ENCODE measurements at regions not wholly inside any gene's neighbourhood (a gene's known extent, or its start where the extent isn't known, plus 50 kb on each side); places are given as distances from the start of the nearest gene placed in this dataset.

DNA sequence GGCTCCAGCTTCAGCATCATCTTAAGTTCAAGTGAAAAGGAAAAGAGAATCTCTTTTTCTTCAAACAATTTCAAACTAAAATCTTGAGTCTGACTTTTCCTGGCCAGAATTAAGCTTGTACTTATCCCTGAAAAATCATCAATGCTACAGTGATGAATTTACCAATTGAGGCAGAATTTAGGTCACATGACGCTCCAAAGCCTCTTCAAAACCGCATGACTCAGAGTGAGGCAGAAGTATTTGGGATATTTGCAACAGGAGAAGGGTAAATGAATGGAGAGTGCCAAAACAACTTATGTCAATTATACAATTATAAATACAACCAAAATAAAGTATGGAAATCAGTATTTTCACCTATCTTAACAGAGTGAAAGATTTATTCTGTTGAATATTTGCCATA is 515.5 kb downstream of the COL12A1 start:
- DNase-seq, result no peak

DNA sequence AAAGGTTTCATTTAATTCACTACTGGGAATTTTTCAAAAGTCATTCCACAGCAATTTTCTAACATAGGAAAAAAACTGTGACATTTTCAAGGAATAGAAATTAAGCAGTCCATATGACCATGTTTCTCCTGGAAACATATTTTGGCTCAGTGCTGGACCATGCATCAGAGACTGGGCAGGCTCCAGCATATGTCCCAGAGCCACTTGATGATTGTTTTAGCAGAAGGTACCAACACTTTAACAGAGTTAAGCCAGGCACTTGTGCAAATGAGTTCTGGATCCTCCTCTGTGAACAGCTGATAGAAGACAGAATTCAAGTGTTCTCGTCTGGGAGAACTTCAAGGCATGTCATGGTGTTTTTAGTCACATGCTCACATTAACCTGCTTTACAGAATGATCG is 516.3 kb downstream of the COL12A1 start:
- DNase-seq, result no peak

DNA sequence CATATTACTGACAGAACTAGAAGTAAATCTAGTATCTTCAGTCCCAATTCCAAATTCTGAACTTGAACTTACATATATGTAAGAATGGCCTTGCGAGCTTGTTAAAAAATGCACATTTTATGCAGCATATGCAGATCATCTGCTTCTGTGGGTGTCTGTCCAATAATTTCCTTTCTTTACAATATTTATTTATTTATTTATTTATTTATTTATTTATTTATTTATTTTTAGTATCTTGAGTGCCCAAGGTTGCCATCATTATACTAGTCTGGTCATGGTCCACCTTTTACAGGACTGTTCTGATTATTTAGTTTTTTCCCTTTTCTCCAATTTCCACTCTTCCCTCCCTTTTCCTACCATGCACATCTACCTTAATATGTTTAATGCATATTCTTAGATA is 528.4 kb downstream of the COL12A1 start:
- no peak for DNase-seq

DNA sequence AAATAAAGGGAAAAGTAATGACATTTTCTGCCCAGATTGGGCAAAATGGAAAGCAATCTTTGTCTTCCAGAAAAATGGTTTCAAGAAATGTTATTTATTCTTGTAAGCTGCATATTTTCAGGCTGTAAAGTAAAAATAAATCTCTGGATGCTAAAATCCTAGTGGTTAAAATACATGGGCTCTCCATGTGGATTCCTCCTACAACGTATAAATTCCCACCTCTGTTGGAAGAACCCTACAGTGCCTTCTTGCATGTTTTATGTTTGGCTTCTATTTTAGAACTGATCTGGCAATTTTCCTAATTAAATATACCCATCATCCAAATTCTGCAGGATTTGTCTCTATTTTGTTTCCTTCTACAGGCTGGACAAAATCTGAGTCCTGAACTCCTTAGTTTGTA is 528.9 kb downstream of the COL12A1 start:
- no peak for DNase-seq

DNA sequence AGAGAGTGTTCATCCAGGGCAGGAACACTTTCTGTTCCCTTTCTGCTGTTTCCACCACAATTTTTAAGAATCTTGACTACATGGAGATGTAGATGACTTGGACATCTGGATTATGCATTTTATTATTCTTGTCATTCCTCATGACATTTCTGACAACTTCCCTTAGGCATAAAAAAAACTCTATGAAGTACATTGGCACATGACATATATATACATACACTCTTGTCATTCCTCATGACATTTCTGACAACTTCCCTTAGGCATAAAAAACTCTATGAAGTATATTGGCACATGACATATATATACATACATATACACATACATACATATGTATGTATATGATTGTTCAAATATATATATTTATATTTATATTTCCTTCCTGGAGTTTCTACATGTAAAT is 531.5 kb downstream of the COL12A1 start:
- no peak for DNase-seq

DNA sequence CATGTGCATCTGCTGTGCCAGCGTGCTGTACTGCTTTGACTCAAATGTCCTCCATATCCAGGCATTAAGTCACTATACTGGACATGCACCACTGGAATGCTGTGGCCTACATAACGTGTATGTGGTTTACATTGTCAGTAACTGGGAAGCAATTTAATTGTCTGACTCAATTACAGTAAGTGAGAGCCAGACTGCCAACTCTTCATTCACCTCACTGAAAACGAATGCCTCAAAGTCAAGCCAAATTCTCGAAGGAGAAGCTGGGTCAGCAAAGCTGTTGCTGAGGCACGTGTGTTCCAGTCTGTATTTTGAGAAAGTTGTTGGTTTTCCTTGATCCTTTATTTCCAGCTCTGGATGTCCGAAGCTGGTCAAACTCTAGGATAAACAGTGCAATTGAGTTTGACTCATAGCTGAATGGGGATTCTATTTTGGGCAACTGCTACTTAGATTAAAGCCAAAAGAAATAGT is 534.3 kb downstream of the COL12A1 start:
- no peak for DNase-seq

DNA sequence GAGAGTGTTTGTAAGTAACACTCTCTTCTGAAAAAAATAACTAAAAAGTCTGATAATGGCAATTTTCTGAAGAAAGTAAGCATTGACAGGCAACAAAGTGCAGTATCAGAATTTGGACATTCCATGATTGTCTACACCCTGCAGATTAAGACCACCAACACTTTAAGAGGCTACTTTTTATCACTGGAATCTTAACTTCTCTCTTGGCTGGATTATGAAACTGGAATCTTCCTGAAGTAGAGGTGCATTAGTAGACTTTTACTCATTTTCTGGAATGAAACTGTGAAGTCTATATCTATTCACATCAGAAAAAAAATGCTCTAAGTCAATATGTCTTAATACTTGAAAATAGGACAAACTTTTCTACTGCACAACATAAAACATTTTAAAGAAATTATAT is 547.5 kb downstream of the COL12A1 start:
- DNase-seq, result no peak

DNA sequence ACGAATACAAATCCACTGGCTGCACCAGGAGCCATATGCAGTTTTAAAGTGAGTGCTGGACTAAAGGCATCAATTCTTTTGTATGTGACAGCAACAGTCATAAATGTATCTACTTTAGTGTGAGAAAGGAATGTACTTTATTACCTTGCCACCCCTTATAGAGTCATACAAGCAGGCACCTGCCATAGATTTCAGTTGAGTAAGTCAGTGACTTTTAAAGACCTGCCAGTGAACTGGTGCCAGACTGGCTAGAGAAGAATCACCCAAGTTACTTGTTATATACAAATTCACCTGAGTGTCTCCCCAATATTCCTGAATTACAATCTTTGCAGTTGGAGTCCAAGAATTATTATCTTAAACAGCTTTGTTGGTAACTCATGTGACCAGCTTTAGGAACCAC is 547.9 kb downstream of the COL12A1 start:
- DNase-seq, result no peak

DNA sequence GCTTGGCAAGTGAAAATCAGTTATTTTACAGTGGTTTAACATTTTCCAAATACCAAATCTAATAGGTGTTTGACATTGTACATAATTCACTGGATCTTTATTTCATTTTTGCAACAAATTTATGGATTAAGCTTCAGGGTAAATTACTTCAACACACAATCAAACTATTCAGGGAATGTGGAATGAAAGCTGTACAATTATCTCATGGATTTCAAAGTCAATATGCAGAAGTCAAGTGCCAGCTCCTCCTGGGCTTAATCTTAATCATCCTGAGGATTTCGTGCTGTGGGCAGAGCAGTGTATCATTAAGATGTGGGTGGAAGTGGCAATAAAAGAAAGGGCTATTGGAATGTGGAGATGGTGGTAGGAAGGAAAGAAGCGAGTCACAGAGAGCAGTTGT is 548.8 kb downstream of the COL12A1 start:
- no peak for DNase-seq

DNA sequence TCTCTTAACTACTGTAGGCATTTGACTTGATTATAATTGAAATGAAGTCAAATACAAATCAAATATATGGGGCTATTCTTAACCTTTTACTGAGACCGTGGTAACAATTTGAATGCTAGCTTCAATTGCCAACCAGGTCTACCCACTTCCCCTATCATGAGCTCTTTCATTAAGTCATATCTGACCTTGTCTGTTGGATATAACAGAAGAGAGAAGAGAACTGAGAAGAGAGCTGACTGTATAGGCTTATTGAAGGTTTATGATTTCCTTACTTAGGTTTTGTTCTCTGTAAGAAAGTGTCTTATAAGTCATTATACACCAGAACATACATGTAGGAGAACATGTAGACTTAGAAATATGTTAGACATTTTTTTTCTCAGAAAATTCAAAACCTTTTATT is 549.4 kb downstream of the COL12A1 start:
- no peak for DNase-seq

DNA sequence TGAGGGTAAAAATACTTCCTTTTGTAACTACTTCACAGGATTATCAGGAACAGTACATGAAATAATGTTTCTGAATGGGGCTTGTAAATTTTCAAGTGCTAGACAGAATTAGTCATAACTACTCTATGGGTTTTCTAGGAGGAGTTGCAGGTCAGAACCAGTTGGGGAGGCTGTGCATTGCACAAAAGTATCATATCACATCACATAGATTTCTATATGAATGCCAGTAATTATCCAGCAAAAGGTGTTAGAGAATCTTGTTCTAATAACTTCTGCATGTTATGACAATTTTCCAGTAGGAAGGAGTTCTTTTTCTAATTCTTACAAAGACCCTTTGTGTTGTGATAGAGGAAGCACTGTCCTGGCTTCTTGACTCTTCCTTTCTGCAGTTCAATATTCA is 551.6 kb downstream of the COL12A1 start:
- DNase-seq, result no peak

DNA sequence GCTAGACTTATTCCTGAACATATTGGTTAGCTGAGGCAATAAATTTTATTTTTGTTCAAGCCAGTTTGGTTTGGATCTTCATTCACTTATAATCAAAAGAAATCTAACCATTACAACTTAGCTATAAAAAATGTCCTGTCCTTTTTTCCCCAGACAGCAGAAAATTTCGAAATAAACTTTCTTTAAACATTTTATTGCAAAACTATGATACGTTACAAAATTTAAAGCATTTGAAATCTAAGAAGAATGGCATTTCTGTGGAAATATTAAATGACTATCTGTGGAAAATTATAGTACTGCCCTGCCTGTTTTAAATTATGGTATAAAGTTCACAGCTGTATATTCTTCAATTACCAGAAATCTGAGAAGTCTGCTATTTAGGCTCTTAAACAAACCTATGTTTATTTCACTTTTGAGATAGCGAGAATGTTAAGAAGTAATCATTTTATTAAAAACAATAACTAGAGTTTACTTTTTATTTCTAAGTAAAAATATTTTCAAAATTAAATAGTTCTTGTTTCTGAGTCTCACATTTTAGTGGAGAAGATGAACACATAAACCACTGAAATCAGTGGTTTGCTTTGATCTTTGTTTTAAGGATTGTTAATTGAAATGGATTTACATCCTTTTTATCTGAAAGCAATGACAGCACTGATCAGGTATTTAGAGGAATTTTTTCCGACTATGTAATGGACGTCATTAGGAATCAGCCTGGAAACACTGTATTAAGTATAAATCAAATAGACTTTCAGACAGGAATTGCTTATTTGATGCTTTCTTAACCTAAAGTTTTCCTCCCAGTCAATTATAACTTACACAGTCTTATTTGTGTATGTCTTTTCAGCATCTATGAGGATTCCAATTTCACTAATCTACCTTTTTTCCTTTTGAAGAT is 553.7 kb downstream of the COL12A1 start:
- no peak for DNase-seq

DNA sequence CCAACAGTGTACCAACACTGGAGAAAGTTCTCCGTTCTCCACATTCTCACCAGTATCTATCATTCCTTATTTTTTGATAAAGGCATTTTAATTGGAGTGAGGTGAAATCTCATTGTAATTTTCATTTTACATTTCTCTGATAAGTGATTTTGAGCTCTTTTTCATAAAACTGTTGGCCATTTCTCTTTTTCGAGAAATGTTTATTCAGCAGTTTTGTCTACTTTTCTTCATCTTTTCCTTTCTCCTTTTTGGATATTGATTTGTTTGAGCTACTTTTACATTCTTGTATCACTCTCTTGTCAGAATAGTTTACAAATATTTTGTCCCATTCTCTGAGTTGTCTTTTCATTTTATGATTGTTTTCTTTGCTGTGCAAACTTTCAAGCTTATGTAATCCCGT is 555.2 kb downstream of the COL12A1 start:
- DNase-seq, result no peak

DNA sequence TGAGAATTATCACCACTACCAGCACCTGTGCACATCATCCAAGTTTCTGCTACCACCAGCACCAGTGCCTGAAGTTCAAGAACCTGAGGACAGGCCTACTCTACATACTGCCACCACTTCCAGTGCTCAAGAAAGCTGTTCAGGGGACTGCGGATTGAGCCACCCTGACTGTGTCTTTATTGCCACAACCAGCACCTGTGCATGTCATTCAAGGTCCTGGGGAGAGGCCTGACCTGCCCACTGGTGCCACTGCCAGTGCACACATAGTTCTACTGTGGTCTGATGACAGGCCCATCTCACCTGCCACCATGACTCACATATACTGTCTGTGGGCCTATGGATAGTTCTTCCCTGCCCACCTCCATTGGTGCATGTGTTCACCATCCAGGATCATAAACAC is 559.4 kb downstream of the COL12A1 start:
- DNase-seq, result no peak

DNA sequence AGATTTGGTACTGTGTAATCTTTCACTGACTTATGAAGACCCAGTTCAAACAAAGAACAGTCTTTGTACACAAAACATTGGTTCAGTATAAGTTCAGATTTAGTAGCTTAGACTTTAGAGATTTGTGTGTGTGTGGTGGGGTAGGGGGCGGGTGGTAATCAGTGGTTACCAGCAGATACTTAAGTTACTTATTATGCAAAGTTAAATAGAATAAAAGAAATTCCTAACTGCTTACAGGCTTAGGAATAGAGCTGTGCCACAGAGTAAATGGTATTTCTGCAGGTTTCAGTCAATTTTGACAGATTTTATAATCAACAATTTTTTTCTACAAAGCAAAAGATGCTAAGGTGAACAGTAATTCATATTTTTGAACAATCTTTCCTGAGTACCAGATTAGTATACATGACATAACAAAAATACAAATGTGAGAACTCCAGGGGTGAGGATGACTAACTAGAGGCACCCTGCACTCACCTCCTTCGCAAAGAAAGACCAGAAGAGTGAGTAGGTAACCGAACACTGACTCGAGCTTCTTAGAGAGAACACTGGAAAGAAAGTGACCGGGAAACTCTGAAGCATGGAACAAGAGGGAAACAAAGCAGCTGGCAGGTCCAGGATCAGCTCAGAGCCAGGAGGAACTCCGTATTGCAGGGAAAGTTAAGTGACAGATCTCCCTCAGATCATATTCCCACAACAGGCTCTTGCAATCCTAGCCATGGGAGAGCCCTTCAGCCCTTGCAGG is 560.6 kb downstream of the COL12A1 start:
- DNase-seq, result no peak

DNA sequence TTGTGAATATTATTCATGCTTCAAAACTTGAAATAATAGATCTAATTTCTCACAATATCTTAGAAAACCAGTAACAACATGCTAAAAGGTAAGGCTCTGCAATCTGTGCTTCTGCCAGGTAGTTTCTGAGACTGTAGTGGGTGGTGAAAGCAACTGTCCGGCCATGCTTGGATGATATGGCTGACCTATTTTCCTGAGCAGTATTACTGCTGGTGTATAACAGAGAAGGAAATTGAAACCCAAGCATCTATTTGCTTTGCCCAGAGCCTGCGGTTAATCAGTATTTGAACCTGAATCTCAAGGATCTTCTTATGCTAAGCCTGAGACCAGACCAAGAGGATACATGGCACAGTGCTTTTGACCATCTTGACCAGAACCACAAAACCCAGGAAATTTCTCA is 563.8 kb downstream of the COL12A1 start:
- no peak for DNase-seq

DNA sequence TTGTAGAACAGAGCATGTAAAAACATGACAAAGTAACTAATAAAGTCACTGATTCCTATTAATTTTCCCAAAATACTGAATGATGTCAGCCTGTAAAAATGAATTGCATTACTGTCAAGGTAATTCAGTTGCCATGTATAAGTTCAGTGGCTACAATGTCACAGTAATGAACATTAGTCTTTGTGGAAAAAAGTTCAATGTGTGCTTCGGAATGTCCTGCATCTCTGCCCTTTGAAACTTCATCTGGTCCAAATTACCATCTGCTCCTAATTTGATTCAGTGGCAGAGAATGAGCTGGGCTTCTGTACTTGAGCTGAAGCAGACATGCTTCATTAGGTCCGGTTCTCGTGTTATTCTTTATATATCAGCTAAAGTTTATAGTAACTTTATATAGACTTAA is 567.4 kb downstream of the COL12A1 start:
- DNase-seq, result no peak

DNA sequence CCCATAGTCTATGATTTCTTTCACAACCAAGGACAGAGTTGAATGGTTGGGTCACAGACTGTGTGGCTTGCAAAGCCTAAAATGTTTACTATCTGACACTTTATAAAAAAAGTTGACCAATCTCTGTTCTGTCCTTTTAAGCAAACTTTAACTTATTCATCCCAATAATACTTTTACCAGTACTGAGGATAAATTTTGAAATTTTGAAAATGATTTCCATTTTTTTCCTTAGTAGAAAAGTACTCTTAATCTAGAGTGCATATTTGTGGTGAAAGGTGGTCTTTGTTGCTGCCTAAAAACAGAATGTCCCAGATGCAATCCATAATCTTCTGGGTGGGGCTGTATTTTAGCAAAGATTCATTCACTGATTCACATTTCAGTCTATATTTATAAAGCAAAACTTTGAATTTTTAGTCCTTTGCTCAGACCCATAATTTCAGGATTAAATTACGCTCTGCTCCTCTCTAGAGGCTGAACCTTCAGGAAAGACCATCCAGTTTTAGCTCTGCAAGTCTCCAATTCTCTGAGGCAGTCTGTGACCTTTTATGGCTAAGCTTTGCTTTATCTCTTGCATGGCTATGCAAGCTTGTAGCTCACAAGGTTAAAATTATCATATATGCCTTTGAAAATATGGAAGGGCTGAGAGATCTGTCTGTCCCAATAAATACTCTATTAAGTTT is 573.5 kb downstream of the COL12A1 start:
- DNase-seq, result no peak

DNA sequence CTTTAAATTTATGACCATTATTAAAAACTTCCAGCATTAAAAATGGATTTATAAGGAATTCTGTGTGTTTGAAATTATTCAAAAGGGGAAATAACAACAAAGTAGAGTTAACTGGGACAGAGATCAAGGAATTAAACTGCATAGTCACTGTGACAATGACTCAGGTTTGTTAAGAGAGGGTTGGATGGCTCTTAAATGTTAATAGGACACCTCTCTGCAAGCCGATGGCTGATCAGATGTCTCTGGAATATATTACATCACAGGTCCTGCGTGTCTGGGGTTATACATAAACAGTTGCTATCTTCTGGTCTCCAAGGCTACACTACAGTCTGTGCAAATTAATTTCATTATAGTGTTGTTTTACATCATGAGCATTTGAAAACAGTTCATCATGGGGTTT is 574.3 kb downstream of the COL12A1 start:
- no peak for DNase-seq

DNA sequence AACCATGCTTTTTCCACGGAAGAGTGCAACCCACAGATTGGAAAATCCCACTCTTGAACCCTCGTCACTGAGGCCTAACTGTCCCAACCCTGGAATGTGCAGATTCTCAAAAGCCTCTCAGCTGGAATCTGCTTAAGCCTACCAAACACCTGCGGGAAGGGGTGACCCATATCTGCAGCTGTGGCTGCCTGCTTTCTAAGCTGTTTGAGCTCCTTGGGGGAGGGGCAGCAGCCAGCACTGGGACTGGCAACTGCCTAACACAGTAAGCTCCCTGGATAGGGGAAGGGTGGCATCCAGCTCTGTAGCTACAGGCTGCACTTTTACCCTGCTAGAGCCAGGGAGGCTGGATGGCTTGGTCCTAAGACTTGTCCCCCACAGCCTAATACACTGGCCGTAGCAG is 579.6 kb downstream of the COL12A1 start:
- no peak for DNase-seq

DNA sequence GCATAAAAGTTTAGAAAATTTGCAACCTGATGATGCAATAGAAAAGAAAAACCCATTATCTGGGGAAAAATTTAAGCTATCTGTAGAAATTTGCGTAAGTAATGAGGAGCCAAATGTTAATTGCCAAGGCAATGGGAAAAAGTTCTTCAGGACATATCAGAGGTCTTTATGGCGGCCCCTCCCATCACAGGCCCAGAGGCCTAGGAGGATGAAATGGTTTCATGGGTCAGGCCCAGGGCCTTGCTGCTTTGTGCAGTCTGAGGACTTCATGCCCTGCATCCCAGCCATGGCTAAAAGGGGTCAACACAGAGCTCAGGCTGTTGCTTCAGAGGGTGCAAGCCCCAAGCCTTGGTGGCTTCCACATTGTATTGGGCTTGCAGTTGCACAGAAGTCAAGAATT is 582.8 kb downstream of the COL12A1 start:
- no peak for DNase-seq

DNA sequence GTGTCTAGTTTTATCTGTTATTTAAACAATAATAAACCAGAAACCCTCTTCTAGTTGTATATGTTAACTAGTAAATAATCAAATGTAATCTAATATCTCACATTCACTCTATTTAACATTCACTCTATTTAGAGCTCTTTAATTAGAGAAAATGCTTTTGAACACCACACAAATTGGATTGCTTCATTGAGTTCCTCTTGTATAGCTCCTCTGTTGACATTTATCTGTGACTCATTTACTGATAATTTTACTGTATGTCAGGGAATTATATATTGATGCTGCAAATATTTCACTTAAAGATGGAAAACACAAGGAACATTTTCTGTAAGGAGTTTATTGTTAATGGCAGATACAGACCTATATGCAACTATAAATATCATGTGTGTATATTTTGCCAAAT is 594.6 kb downstream of the COL12A1 start:
- DNase-seq, result no peak

DNA sequence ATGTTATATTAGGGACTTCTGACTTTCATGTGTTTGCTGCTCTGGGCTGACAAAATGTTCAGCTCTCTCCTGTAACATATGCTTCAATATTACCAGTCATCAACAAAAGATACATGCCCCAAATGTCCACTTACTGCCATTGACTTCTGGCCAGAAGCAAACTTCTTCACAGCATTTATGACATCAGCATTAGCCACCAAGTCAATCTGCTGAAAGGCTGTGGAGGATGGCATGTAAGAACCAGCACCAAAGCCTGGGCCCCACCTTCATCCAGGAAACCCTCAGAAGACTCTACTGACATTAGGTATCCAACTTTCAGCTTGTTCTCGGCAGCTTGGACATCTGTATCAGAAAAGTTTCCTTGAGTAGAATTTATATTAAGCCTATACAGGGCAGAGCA is 595.5 kb downstream of the COL12A1 start:
- DNase-seq, result no peak

DNA sequence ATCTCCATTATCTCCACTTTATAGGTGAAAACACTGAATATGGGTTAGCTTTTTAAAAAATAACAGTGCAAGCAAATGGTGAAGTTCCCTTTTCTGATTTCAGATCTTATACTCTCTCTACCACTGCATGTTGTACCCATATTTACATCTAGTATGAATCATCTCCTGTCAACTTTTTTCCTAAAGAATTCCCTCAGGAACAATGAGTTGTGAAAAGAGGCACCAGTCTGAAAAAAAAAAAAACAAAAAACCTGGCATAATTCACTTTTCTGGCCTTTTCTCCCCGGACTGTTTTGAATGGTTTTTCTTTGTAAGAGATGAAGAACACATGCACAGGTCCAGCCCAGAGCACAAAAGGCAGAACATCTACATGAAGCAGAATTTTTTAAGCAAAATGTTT is 596.0 kb downstream of the COL12A1 start:
- no peak for DNase-seq

Measured in NCI-H774 (cell line).